ENCODE measurements at regions not wholly inside any gene's neighbourhood (a gene's known extent, or its start where the extent isn't known, plus 50 kb on each side); places are given as distances from the start of the nearest gene placed in this dataset.

DNA sequence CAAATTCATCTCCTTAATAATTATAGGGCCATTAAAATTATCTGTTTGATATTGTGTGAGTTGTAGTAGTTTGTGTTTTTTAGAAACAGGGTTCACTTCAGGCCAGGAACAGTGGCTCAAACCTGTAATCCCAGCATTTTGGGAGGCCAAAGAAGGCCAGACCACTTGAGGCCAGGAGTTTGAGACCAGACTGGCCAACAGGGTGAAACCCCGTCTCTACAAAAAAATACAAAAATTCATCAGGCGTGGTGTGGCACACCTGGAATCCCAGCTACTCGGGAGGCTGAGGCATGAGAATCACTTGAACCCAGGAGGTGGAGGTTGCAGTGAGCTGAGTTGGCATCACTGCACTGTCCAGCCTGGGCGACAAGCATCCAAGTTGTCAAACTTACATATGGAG, 57.0 kb downstream of the IARS1 start:
- Histone ChIP-seq H3K27ac (no peak overlapping the region), H3K4me2 (no peak overlapping the region), H3K9me3 (no peaks in the 10 kb centered on the region), H3K4me3 (no peak overlapping the region), H3K4me1 (no peaks in the 10 kb centered on the region)
- ATAC-seq = no peak
- ChIA-PET CTCF (interaction anchor here (11.5 kb wide), 1 partner anchor 97 kb away, joined by 214 read pairs; no protein-coding TSS in a partner anchor), POLR2A (interaction anchor here (0.6 kb wide), 1 partner anchor 12 kb away, joined by 3 read pairs; no protein-coding TSS in a partner anchor)
- TF ChIP-seq RAD21 (conservative IDR thresholded peaks at IDR 0.05 in 1 of 2, IDR thresholded peaks at IDR 0.05 in 1 of 2) = no peak
- no peak for TF ChIP-seq JUNB (IDR thresholded peaks at IDR 0.05)
- TF ChIP-seq EP300 (IDR thresholded peaks at IDR 0.05) = no peak
- TF ChIP-seq CHD4 (IDR thresholded peaks at IDR 0.05; ENCODE audit: borderline replicate concordance) = no peak
- no peak for TF ChIP-seq KDM1A (IDR thresholded peaks at IDR 0.05; ENCODE audit: low read depth)
- WGBS (ENCODE audit: missing lambda C conversion rate) = 93% methylated on average over 4 of the region's 4 CpGs
- FAIRE-seq = no peak
- DNase-seq (ENCODE audit: low read depth in 1 of 2, low spot score in 1 of 2) = no peak

DNA sequence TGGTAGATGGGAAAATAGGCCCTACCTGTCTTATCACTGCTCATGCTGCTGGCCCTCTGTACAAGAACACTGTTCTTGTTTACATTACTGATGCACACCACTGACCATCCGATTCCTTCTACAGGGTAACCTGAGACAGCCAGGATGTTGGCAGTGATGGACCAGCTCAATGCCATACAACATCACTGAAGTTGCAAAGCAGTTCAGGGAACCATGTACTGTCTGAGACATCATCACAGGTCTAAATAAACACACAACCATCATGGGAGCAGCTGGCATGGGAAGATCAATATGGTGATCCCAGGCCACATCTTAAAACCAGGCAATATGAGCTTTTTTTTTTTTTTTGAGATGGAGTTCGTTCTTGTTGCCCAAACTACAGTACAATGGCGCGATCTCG, 59.0 kb downstream of the IARS1 start:
- Histone ChIP-seq H3K4me2 (no peak overlapping the region), H3K9me3 (no peaks in the 10 kb centered on the region), H3K4me1 (no peaks in the 10 kb centered on the region), H3K27ac (no peak overlapping the region), H3K4me3 (no peak overlapping the region)
- ChIA-PET CTCF (interaction anchor here (0.6 to 2.6 kb wide), 7 partner anchors 8 to 102 kb away, joined by 3 to 36 read pairs (median 3); no protein-coding TSS in a partner anchor), POLR2A (no interaction called here)
- DNase-seq (ENCODE audit: low read depth in 1 of 2, low spot score in 1 of 2) (no peak), ATAC-seq (peak; percentile 31 to 54; a peak in 4 of 6 replicates), FAIRE-seq (no peak)
- 95% methylated on average over 5 of the region's 5 CpGs for WGBS (ENCODE audit: missing lambda C conversion rate)
- no peak for TF ChIP-seq HDAC2 (IDR thresholded peaks at IDR 0.05)
- TF ChIP-seq ZC3H11A (IDR thresholded peaks at IDR 0.05) = no peak
- TF ChIP-seq NPAS2 (CRISPR knock-in tag; IDR thresholded peaks at IDR 0.05; ENCODE audit: borderline replicate concordance) = no peak
- TF ChIP-seq CHD2 (IDR thresholded peaks at IDR 0.05; ENCODE audit: low read length, partially characterized antibody) = no peak
- TF ChIP-seq RFX5 (IDR thresholded peaks at IDR 0.05) = no peak
- no peak for TF ChIP-seq NR3C1 (IDR thresholded peaks at IDR 0.05)
- TF ChIP-seq JUN (IDR thresholded peaks at IDR 0.05) = no peak
- no peak for TF ChIP-seq SMC3 (IDR thresholded peaks at IDR 0.05)
- TF ChIP-seq, protein P1, sequence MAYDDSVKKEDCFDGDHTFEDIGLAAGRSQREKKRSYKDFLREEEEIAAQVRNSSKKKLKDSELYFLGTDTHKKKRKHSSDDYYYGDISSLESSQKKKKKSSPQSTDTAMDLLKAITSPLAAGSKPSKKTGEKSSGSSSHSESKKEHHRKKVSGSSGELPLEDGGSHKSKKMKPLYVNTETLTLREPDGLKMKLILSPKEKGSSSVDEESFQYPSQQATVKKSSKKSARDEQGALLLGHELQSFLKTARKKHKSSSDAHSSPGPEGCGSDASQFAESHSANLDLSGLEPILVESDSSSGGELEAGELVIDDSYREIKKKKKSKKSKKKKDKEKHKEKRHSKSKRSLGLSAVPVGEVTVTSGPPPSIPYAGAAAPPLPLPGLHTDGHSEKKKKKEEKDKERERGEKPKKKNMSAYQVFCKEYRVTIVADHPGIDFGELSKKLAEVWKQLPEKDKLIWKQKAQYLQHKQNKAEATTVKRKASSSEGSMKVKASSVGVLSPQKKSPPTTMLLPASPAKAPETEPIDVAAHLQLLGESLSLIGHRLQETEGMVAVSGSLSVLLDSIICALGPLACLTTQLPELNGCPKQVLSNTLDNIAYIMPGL (CRISPR knock-in tag; IDR thresholded peaks at IDR 0.05; ENCODE audit: borderline replicate concordance) = no peak
- TF ChIP-seq EHF (CRISPR knock-in tag; IDR thresholded peaks at IDR 0.05) = no peak
- no peak for TF ChIP-seq HOXB13 (CRISPR knock-in tag; IDR thresholded peaks at IDR 0.05; ENCODE audit: low read depth)

DNA sequence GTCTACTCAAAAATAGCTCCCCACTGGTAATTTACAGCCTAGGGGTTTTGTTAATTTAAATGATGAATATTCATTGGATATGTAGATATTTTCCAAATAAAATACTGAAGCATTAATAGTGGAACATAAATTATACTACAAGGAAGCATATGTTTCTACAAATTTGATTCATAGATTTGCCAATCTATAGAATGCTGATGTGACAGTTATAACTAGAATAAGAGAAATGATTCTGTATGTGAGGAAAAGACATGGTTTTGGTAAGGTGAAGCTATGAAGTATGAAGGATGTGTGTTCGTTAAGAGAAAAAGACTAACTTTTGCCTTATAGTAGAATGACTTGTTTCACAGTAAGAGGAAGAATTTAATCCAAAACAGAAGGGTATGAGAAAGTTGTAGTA, 61.3 kb downstream of the IARS1 start:
- TF ChIP-seq HEYL (CRISPR knock-in tag; IDR thresholded peaks at IDR 0.05) (no peak), MAFK (IDR thresholded peaks at IDR 0.05; ENCODE audit: partially characterized antibody) (peak; percentile 79)
- H3K27ac ChIP-seq = no peak overlapping the region
- no peaks in the 10 kb centered on the region for H3K9me3 ChIP-seq
- H3K4me2 ChIP-seq = no peak overlapping the region
- FAIRE-seq (no peak), ATAC-seq (no peak), DNase-seq (ENCODE audit: low read depth in 1 of 2, low spot score in 1 of 2) (no peak)
- no peak overlapping the region for H3K4me3 ChIP-seq
- ChIA-PET CTCF (interaction anchor here (0.8 to 3.4 kb wide), 3 partner anchors 11 to 98 kb away, joined by 3 to 17 read pairs (median 14); no protein-coding TSS in a partner anchor), POLR2A (no interaction called here)
- H3K4me1 ChIP-seq = no peaks in the 10 kb centered on the region
- 78% methylated on average over 1 of the region's 1 CpG for WGBS (ENCODE audit: missing lambda C conversion rate)

DNA sequence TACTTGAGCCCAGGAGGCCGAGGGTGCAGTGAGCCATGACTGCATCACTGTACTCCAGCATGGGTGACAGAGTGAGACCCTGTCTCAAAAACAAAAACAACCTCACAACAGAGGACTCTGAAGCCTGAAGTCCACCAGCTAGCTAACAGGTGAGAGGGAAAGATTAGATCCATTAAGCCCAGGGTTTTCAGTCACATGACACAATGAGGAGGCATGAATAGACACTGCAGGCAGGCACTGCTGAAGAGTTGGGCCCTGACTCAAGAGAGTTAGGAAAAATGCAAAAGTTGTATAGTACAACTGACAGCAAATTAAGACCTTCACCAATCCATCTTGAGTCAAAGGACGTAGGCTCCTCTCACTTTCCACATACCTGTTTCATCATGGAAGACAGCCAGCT, 64.9 kb downstream of the IARS1 start:
- ChIA-PET POLR2A (no interaction called here), CTCF (interaction anchor here (0.9 to 1.6 kb wide), 4 partner anchors 14 to 90 kb away, joined by 4 to 5 read pairs (median 4); no protein-coding TSS in a partner anchor)
- no peak for DNase-seq (ENCODE audit: low read depth in 1 of 2, low spot score in 1 of 2)
- Histone ChIP-seq H3K4me3 (no peak overlapping the region), H3K4me1 (no peaks in the 10 kb centered on the region), H3K27ac (no peak overlapping the region), H3K4me2 (no peak overlapping the region), H3K9me3 (no peaks in the 10 kb centered on the region)
- FAIRE-seq = no peak
- no peak for ATAC-seq
- WGBS (ENCODE audit: missing lambda C conversion rate) = 91% methylated on average over 2 of the region's 2 CpGs
- no peak for TF ChIP-seq MYC (IDR thresholded peaks at IDR 0.05; ENCODE audit: borderline replicate concordance, low read length)
- no peak for TF ChIP-seq KDM5A (IDR thresholded peaks at IDR 0.05)
